ENCODE measurements at regions not wholly inside any gene's neighbourhood (a gene's known extent, or its start where the extent isn't known, plus 50 kb on each side); places are given as distances from the start of the nearest gene placed in this dataset.

GRCh38 chr4:6523251-6523650, 50.8 kb upstream of the PPP2R2C start:
- no peak overlapping the region for H3K4me2 ChIP-seq
- FAIRE-seq (no peak), DNase-seq (ENCODE audit: low read depth in 1 of 2, low spot score in 1 of 2) (peak in 1 of 2 experiments; percentile 11), ATAC-seq (no peak)
- POLR2A ChIA-PET, result no interaction called here
- H3K27ac ChIP-seq, result no peak overlapping the region
- no peaks in the 10 kb centered on the region for H3K4me1 ChIP-seq
- no peaks in the 10 kb centered on the region for H3K9me3 ChIP-seq
- no peak overlapping the region for H3K4me3 ChIP-seq
- 47% methylated on average over 9 of the region's 9 CpGs for WGBS (ENCODE audit: missing lambda C conversion rate)
- CTCF ChIA-PET, result interaction anchor here (4.4 kb wide), 1 partner anchor 24 kb away, joined by 29 read pairs; no protein-coding TSS in a partner anchor
- TF ChIP-seq FOSL2 (IDR thresholded peaks at IDR 0.05), result no peak
- peak; percentile 35; the same call in 1 of the 2 replicates for TF ChIP-seq FOSL2 (CRISPR knock-in tag; IDR thresholded peaks at IDR 0.05)
- TF ChIP-seq CEBPB (IDR thresholded peaks at IDR 0.05), result peak in 1 of 2 experiments; percentile 58; a peak in 1 of 4 replicates
- TF ChIP-seq CBX2 (IDR thresholded peaks at IDR 0.05; ENCODE audit: borderline replicate concordance, low read depth), result no peak

GRCh38 chr4:6524436-6524835, 50.6 kb upstream of the MAN2B2 start:
- CTCF ChIA-PET, result interaction anchor here (0.7 to 4.4 kb wide), 3 partner anchors 17 to 197 kb away, joined by 3 to 29 read pairs (median 4); no protein-coding TSS in a partner anchor
- no peak for TF ChIP-seq RFX5 (IDR thresholded peaks at IDR 0.05)
- TF ChIP-seq EHMT2 (IDR thresholded peaks at IDR 0.05; ENCODE audit: low read depth), result no peak
- TF ChIP-seq MAFK (IDR thresholded peaks at IDR 0.05; ENCODE audit: partially characterized antibody), result no peak
- 64% methylated on average over 8 of the region's 8 CpGs for WGBS (ENCODE audit: missing lambda C conversion rate)
- ATAC-seq (no peak), DNase-seq (ENCODE audit: low read depth in 1 of 2, low spot score in 1 of 2) (no peak), FAIRE-seq (no peak)
- Histone ChIP-seq H3K27ac (no peak overlapping the region), H3K4me2 (no peak overlapping the region), H3K4me1 (no peaks in the 10 kb centered on the region), H3K4me3 (no peak overlapping the region), H3K9me3 (no peaks in the 10 kb centered on the region)
- POLR2A ChIA-PET, result no interaction called here
